GM12872 (cell line): ENCODE measurements at regions not wholly inside any gene's neighbourhood (a gene's known extent, or its start where the extent isn't known, plus 50 kb on each side); places are given as distances from the start of the nearest gene placed in this dataset.

Experiments
- CTCF ChIP-seq: IDR thresholded peaks from 3 replicates; pipeline ENCODE4 v1.5.1; 2011; ENCODE audit warnings: low read depth, mild to moderate bottlenecking, low read length, moderate library complexity; ENCODE audit not compliant: insufficient read depth

- no peak for TF ChIP-seq CTCF
Observed at GRCh38 chr1:229002037-229002436, 266.8 kb downstream of the RHOU start.

- no peak for TF ChIP-seq CTCF
Observed at GRCh38 chr1:229002451-229002960, 267.2 kb downstream of the RHOU start.

- no peak for TF ChIP-seq CTCF
Observed at GRCh38 chr1:229003233-229004031, 267.5 kb upstream of the RAB4A start.

- TF ChIP-seq CTCF: no peak
Observed at GRCh38 chr1:229004066-229004833, 266.7 kb upstream of the RAB4A start.

GRCh38 chr1:229005097-229005496 is 265.8 kb upstream of the RAB4A start:
- TF ChIP-seq CTCF: no peak

- TF ChIP-seq CTCF: no peak
Observed at GRCh38 chr1:229005556-229005955, 265.4 kb upstream of the RAB4A start.

- no peak for TF ChIP-seq CTCF
Observed at GRCh38 chr1:229006121-229006870, 264.6 kb upstream of the RAB4A start.
